ENCODE measurements at regions not wholly inside any gene's neighbourhood (a gene's known extent, or its start where the extent isn't known, plus 50 kb on each side); places are given as distances from the start of the nearest gene placed in this dataset.

DNA sequence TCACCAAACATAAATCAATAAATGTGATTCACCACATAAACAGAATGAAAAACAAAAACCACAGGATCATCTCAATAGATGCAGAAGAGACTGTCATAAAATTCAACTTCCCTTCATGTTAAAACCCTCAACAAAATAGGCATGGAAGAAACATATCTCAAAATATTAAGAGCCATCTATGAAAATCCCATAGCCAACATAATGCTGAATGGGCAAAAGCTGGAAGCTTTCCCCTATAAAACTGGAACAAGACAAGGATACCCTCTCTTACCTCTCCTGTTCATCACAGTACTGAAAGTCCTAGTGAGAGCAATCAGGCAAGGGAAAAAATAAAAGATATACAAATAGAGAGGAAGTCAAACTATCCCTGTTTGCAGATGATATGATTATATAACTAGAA lies 806.1 kb upstream of the MIR17HG start:
- TF ChIP-seq POLR2AphosphoS5 (IDR thresholded peaks at IDR 0.05; ENCODE audit: low read depth, low read length) (no peak), POLR2A (IDR thresholded peaks at IDR 0.05; ENCODE audit: low read depth, low read length) (no peak)

Data from GM12892 (cell line).